Heart right ventricle (tissue), 16 donors: ENCODE measurements at regions not wholly inside any gene's neighbourhood (a gene's known extent, or its start where the extent isn't known, plus 50 kb on each side); places are given as distances from the start of the nearest gene placed in this dataset.

Experiments used
- ATAC-seq, 8 donors: fragments of 200-7000 bp; cut with Tn5 transposase; one replicate each; pipeline ENCODE4 v1.9.1; 2020; ENCODE audit warnings: mild to moderate bottlenecking in 8 of 8, moderate library complexity in 8 of 8, moderate number of reproducible peaks in 1 of 8
- DNase-seq, 2 donors: peaks; one replicate each; pipeline ENCODE4 v3.0.0-alpha.2; 2020
- H3K27ac ChIP-seq, 10 donors: fragments of 200-600 bp; sonication (generic) in 2 of 10; one replicate each; pipeline versions ENCODE4 v1.5.0 to v1.8.0; 2020 to 2022; ENCODE audit warnings: mild to moderate bottlenecking in 3 of 10
- H3K27me3 ChIP-seq, 7 donors: fragments of 200-600 bp; one replicate each; pipeline ENCODE4 v1.8.0; 2021 to 2022; ENCODE audit warnings: mild to moderate bottlenecking in 2 of 7
- H3K36me3 ChIP-seq, 9 donors: fragments of 200-600 bp; sonication (generic) in 1 of 9; one replicate each; pipeline versions ENCODE4 v1.5.0 to v1.8.0; 2020 to 2022; ENCODE audit warnings: mild to moderate bottlenecking in 2 of 9
- H3K4me1 ChIP-seq, 9 donors: fragments of 200-600 bp; sonication (generic) in 1 of 9; one replicate each; pipeline versions ENCODE4 v1.5.0 to v1.8.0; 2020 to 2022; ENCODE audit warnings: mild to moderate bottlenecking in 4 of 9
- H3K4me3 ChIP-seq, 10 donors: fragments of 200-600 bp; sonication (generic) in 2 of 10; one replicate each; pipeline versions ENCODE4 v1.5.0 to v1.8.0; 2020 to 2022; ENCODE audit warnings: mild to moderate bottlenecking in 7 of 10, moderate library complexity in 2 of 10
- H3K9me3 ChIP-seq, 11 donors: fragments of 200-600 bp in 10 of 11; sonication (generic) in 2 of 11; one replicate each; pipeline versions ENCODE4 v1.5.0 to v1.8.0; 2013 to 2022; ENCODE audit warnings: mild to moderate bottlenecking in 2 of 11, control low read depth in 1 of 11, moderate library complexity in 1 of 11
- WGBS, 2 donors: extraction: QIAGEN DNeasy Blood & Tissue Kit; methylation state at CpG; one replicate each; pipeline ENCODE4 v1.1.7; 2013; ENCODE audit warnings: inconsistent platforms in 1 of 2; 5-methylcytosine and 5-hydroxymethylcytosine counted together
- intact Hi-C, 10 donors: fragments of 100-400 bp; cut with DNase I; formaldehyde crosslinking; loops; one replicate each; pipeline versions ENCODE4 v1.11.1 to v1.14.2; 2022
- TF ChIP-seq, protein P1 (sequence below), 9 donors: fragments of 200-600 bp; sonication (generic) in 2 of 9; IDR thresholded peaks; one replicate each; pipeline versions ENCODE4 v1.5.0 to v1.8.0; 2021 to 2022; ENCODE audit warnings: antibody characterized with exemption in 9 of 9, mild to moderate bottlenecking in 5 of 9, moderate library complexity in 1 of 9
- donor health status: Arrhythmogenic right ventricular cardiomyopathy.
- donor health status: ischemic (EF 13 %, LVEDD 7.1; RV severe dilation, severe dysfunction).
- donor health status: healthy with polysubstance abuse.
- donor health status: DM: no; HTN: yes; CAD: no.
- donor health status: DM: no; HTN: no; CAD: no.
- donor health status: ischemic (EF 25% LVEDD 6.9; RV normal size, moderate dysfunction).
- donor health status: ischemic (EF 25% LVEDD 5.7; RV mildly dilated, moderate dysfunction).
- donor health status: healthy.
- donor health status: DM: yes; HTN: yes; CAD: no.
- donor health status: Ischemic cardiomyopathy.
- donor health status: ischemic (EF 35%, LVEDD 5.7; RV mildly dilated, moderate dysfunction).
- donor health status: nonischemic (EF 11% LVEDD 7.7; RV severe dilation, severe dysfunction).
- donor health status: DM: yes; HTN: yes; CAD: no.
- donor health status: PGD.
- donor health status: ischemic (EF 29% LVEDD 5.4; RV normal size, mild dysfunction).
- donor health status: nonischemic (EF 23%, LVEDD 6.1; RV moderate dilation, normal function).

DNA sequence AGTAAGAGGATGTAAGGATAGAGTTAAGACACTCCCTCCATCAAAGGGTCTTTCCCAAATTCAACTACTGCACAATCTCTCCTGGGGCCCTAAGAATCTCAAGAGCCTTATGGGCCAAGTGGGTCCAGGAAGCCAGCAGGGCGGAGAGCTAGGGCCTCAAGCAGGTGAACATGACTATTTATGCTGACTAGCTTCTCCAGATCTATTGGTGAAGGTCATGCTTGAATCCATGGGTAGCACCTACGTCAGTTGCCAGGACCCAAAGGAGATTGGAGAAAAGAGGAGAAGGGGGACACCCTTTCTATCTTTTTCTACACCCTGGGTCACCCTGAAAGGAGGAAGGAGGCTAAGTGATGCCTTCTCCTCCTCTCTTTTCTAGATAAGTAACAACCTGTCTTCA, 534.2 kb upstream of the MIS18BP1 start:
- H3K36me3 ChIP-seq, result no peaks in the 10 kb centered on the region
- TF ChIP-seq, protein P1, sequence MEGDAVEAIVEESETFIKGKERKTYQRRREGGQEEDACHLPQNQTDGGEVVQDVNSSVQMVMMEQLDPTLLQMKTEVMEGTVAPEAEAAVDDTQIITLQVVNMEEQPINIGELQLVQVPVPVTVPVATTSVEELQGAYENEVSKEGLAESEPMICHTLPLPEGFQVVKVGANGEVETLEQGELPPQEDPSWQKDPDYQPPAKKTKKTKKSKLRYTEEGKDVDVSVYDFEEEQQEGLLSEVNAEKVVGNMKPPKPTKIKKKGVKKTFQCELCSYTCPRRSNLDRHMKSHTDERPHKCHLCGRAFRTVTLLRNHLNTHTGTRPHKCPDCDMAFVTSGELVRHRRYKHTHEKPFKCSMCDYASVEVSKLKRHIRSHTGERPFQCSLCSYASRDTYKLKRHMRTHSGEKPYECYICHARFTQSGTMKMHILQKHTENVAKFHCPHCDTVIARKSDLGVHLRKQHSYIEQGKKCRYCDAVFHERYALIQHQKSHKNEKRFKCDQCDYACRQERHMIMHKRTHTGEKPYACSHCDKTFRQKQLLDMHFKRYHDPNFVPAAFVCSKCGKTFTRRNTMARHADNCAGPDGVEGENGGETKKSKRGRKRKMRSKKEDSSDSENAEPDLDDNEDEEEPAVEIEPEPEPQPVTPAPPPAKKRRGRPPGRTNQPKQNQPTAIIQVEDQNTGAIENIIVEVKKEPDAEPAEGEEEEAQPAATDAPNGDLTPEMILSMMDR (IDR thresholded peaks at IDR 0.05), result no peak
- intact Hi-C loops, result no loop called here

DNA sequence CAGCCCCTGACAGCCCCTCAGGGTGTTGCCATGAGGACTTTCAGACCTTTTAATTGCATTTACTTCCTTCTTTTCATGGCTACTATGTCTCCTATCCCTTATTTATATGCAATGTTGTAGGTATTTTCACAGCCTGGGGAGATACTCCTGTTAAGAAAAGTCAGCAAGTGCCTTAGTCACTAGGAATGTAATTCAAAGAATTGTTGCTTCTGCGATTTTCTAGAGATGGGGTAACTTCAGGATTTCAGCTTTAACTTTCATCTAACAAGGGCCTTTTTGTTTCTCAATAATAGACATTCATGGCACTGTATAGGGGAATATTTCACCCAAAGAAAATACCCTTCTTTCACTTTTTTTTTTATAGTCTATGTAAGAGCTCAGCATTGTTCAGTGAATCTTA, 533.3 kb upstream of the MIS18BP1 start:
- no peaks in the 10 kb centered on the region for H3K36me3 ChIP-seq
- no peak for ATAC-seq

More for the DNA sequence above, 534.2 kb upstream of the MIS18BP1 start:
- H3K27me3 ChIP-seq, result no peaks in the 10 kb centered on the region
- WGBS, 2 donors, result 50 to 64% methylated on average over 2 of the region's 2 CpGs
- H3K27ac ChIP-seq, result no peak overlapping the region
- H3K4me1 ChIP-seq, result no peaks in the 10 kb centered on the region
- ATAC-seq (no peak), DNase-seq (no peak)
- H3K4me3 ChIP-seq, result no peak overlapping the region
- peaks cover 0 to 78% (median 18%) of the 10 kb centered on the region in 11 donors for H3K9me3 ChIP-seq

DNA sequence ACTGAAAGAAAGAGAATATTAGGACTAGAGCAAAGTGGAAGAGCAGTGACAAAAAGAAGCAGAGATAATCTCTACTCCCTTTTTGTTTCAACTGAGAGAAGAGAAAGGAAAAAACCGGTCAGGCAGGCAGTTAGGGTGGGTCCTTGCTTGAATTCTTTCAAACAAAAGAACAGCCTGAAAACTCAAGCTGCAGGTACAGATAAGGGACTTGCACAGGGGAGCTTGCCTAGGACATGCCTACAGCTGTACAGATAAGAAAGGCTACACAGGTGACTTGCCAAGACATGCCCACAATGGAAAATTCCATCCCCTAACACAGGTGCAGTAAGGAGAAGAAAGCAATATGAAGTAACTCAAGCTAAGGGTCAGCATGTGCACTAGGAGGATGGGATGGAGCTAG, 532.2 kb upstream of the MIS18BP1 start:
- intact Hi-C loops, result no loop called here
- ATAC-seq, result no peak
- H3K27ac ChIP-seq, result no peak overlapping the region
- no peak for DNase-seq
- peaks cover 0 to 82% (median 18%) of the 10 kb centered on the region in 11 donors for H3K9me3 ChIP-seq
- TF ChIP-seq, protein P1 (IDR thresholded peaks at IDR 0.05), result no peak
- WGBS, 2 donors, result 79 to 82% methylated on average over 1 of the region's 1 CpG
- H3K4me1 ChIP-seq, result no peaks in the 10 kb centered on the region
- no peak overlapping the region for H3K4me3 ChIP-seq
- no peaks in the 10 kb centered on the region for H3K36me3 ChIP-seq
- no peaks in the 10 kb centered on the region for H3K27me3 ChIP-seq

More for the DNA sequence above, 533.3 kb upstream of the MIS18BP1 start:
- Histone ChIP-seq H3K4me1 (no peaks in the 10 kb centered on the region), H3K27me3 (no peaks in the 10 kb centered on the region), H3K27ac (no peak overlapping the region), H3K9me3 (peaks cover 0 to 79% (median 18%) of the 10 kb centered on the region in 11 donors), H3K4me3 (no peak overlapping the region)
- intact Hi-C loops, result no loop called here
- no peak for DNase-seq
- TF ChIP-seq, protein P1 (IDR thresholded peaks at IDR 0.05), result no peak
- WGBS, 2 donors, result 61 to 80% methylated on average over 1 of the region's 1 CpG

DNA sequence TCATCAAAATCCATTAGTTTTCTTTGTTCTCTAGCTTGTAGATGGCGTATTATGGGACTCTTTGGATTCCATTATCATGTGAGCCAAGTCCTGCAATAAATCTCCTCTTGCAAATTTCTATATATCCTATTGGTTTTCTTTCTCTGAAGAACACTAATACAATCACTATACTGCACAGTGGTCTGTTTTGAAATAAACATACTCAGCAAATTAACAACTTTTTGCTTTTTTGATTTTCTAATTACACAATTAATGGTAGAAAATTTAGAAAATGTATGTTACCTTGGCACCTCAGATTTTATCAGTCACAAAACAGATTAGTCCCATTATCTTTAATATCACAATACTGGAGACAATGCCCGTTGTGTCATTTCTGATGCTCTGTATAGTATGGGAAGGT, 513.2 kb upstream of the MIS18BP1 start:
- Histone ChIP-seq H3K4me1 (no peaks in the 10 kb centered on the region), H3K4me3 (no peak overlapping the region), H3K27ac (no peak overlapping the region), H3K9me3 (peaks cover 0 to 18% (median 0%) of the 10 kb centered on the region in 11 donors), H3K36me3 (no peaks in the 10 kb centered on the region), H3K27me3 (no peaks in the 10 kb centered on the region)
- intact Hi-C loops, result loop anchor here in 1 of 10 donors (10.0 kb wide), 1 partner anchor 79 kb away; no protein-coding TSS in a partner anchor
- ATAC-seq (no peak), DNase-seq (no peak)
- TF ChIP-seq, protein P1 (IDR thresholded peaks at IDR 0.05), result no peak
- 88 to 90% methylated on average over 2 of the region's 2 CpGs for WGBS, 2 donors
